ENCODE measurements at regions not wholly inside any gene's neighbourhood (a gene's known extent, or its start where the extent isn't known, plus 50 kb on each side); places are given as distances from the start of the nearest gene placed in this dataset.

GRCh38 chrX:34555481-34555880 is 101.6 kb downstream of the TMEM47 start:
- Histone ChIP-seq H3K79me1 (replicated peaks; ENCODE audit: low read length, poor library complexity, severe bottlenecking) (no peaks in the 10 kb centered on the region), H3K9me3 (ENCODE audit: control insufficient read depth, low read length) (no peaks in the 10 kb centered on the region), H3K18ac (ENCODE audit: low read depth in 1 of 2, low read length in 2 of 2) (no peak overlapping the region), H3K27me3 (ENCODE audit: control insufficient read depth in 1 of 2, insufficient read depth in 1 of 2, low read length in 2 of 2) (no peaks in the 10 kb centered on the region), H2BK15ac (ENCODE audit: low read depth, poor library complexity, severe bottlenecking) (no peak overlapping the region), H3K23ac (ENCODE audit: low read length in 2 of 2) (no peak overlapping the region), H2BK120ac (ENCODE audit: low read depth, low read length) (no peak overlapping the region), H3K9ac (ENCODE audit: low read length) (no peak overlapping the region), H2AK5ac (ENCODE audit: low read length, severe bottlenecking) (no peak overlapping the region), H2BK5ac (ENCODE audit: low read depth, low read length, poor library complexity, severe bottlenecking) (no peak overlapping the region), H3K27ac (ENCODE audit: low read length, poor library complexity, severe bottlenecking) (no peak overlapping the region), H4K91ac (ENCODE audit: low read length) (no peak overlapping the region), H2AFZ (ENCODE audit: low read depth, low read length) (no peak overlapping the region), H4K8ac (ENCODE audit: low read length) (no peak overlapping the region), H3K4ac (ENCODE audit: low read depth in 1 of 2, low read length in 2 of 2) (no peak overlapping the region), H3K4me2 (ENCODE audit: low read length, poor library complexity, severe bottlenecking) (no peak overlapping the region), H2BK12ac (ENCODE audit: low read length in 2 of 2) (no peak overlapping the region), H3K14ac (ENCODE audit: low read length in 2 of 2) (no peak overlapping the region), H3K4me3 (ENCODE audit: insufficient read depth in 1 of 2, low read depth in 1 of 2, low read length in 2 of 2) (no peak overlapping the region), H3K4me1 (ENCODE audit: control insufficient read depth, insufficient read depth, low read depth, low read length) (no peaks in the 10 kb centered on the region), H3K36me3 (ENCODE audit: control insufficient read depth in 1 of 2, insufficient read depth in 2 of 2, low read depth in 1 of 2, low read length in 2 of 2) (no peaks in the 10 kb centered on the region)
- 98% methylated on average over 3 of the region's 6 CpGs for WGBS
- DNase-seq, result no peak

GRCh38 chrX:34546366-34546765 is 110.7 kb downstream of the TMEM47 start:
- 75% methylated on average over 1 of the region's 4 CpGs for WGBS
- Histone ChIP-seq H3K18ac (ENCODE audit: low read depth in 1 of 2, low read length in 2 of 2) (no peak overlapping the region), H2AK5ac (ENCODE audit: low read length, severe bottlenecking) (no peak overlapping the region), H2BK120ac (ENCODE audit: low read depth, low read length) (no peak overlapping the region), H3K36me3 (ENCODE audit: control insufficient read depth in 1 of 2, insufficient read depth in 2 of 2, low read depth in 1 of 2, low read length in 2 of 2) (no peaks in the 10 kb centered on the region), H3K4ac (ENCODE audit: low read depth in 1 of 2, low read length in 2 of 2) (no peak overlapping the region), H3K9me3 (ENCODE audit: control insufficient read depth, low read length) (no peaks in the 10 kb centered on the region), H2BK5ac (ENCODE audit: low read depth, low read length, poor library complexity, severe bottlenecking) (no peak overlapping the region), H3K27me3 (ENCODE audit: control insufficient read depth in 1 of 2, insufficient read depth in 1 of 2, low read length in 2 of 2) (no peaks in the 10 kb centered on the region), H3K4me2 (ENCODE audit: low read length, poor library complexity, severe bottlenecking) (no peak overlapping the region), H4K8ac (ENCODE audit: low read length) (no peak overlapping the region), H2BK15ac (ENCODE audit: low read depth, poor library complexity, severe bottlenecking) (no peak overlapping the region), H3K9ac (ENCODE audit: low read length) (no peak overlapping the region), H3K4me1 (ENCODE audit: control insufficient read depth, insufficient read depth, low read depth, low read length) (no peaks in the 10 kb centered on the region), H3K4me3 (ENCODE audit: insufficient read depth in 1 of 2, low read depth in 1 of 2, low read length in 2 of 2) (no peak overlapping the region), H3K14ac (ENCODE audit: low read length in 2 of 2) (no peak overlapping the region), H3K23ac (ENCODE audit: low read length in 2 of 2) (no peak overlapping the region), H4K91ac (ENCODE audit: low read length) (no peak overlapping the region), H3K27ac (ENCODE audit: low read length, poor library complexity, severe bottlenecking) (no peak overlapping the region), H2BK12ac (ENCODE audit: low read length in 2 of 2) (no peak overlapping the region), H2AFZ (ENCODE audit: low read depth, low read length) (no peak overlapping the region), H3K79me1 (replicated peaks; ENCODE audit: low read length, poor library complexity, severe bottlenecking) (no peaks in the 10 kb centered on the region)
- no peak for DNase-seq

- Histone ChIP-seq H3K4ac (ENCODE audit: low read depth in 1 of 2, low read length in 2 of 2) (no peak overlapping the region), H3K36me3 (ENCODE audit: control insufficient read depth in 1 of 2, insufficient read depth in 2 of 2, low read depth in 1 of 2, low read length in 2 of 2) (no peaks in the 10 kb centered on the region), H2AFZ (ENCODE audit: low read depth, low read length) (no peak overlapping the region), H3K18ac (ENCODE audit: low read depth in 1 of 2, low read length in 2 of 2) (no peak overlapping the region), H3K9me3 (ENCODE audit: control insufficient read depth, low read length) (no peaks in the 10 kb centered on the region), H3K9ac (ENCODE audit: low read length) (no peak overlapping the region), H4K91ac (ENCODE audit: low read length) (no peak overlapping the region), H2AK5ac (ENCODE audit: low read length, severe bottlenecking) (no peak overlapping the region), H3K79me1 (replicated peaks; ENCODE audit: low read length, poor library complexity, severe bottlenecking) (no peaks in the 10 kb centered on the region), H2BK12ac (ENCODE audit: low read length in 2 of 2) (no peak overlapping the region), H3K4me1 (ENCODE audit: control insufficient read depth, insufficient read depth, low read depth, low read length) (no peaks in the 10 kb centered on the region), H4K8ac (ENCODE audit: low read length) (no peak overlapping the region), H3K14ac (ENCODE audit: low read length in 2 of 2) (no peak overlapping the region), H2BK15ac (ENCODE audit: low read depth, poor library complexity, severe bottlenecking) (no peak overlapping the region), H3K4me2 (ENCODE audit: low read length, poor library complexity, severe bottlenecking) (no peak overlapping the region), H3K23ac (ENCODE audit: low read length in 2 of 2) (no peak overlapping the region), H2BK5ac (ENCODE audit: low read depth, low read length, poor library complexity, severe bottlenecking) (no peak overlapping the region), H3K4me3 (ENCODE audit: insufficient read depth in 1 of 2, low read depth in 1 of 2, low read length in 2 of 2) (no peak overlapping the region), H2BK120ac (ENCODE audit: low read depth, low read length) (no peak overlapping the region), H3K27me3 (ENCODE audit: control insufficient read depth in 1 of 2, insufficient read depth in 1 of 2, low read length in 2 of 2) (no peaks in the 10 kb centered on the region), H3K27ac (ENCODE audit: low read length, poor library complexity, severe bottlenecking) (no peak overlapping the region)
- DNase-seq, result no peak
These were observed 129.0 kb downstream of the TMEM47 start for GRCh38 chrX:34528081-34528480.

GRCh38 chrX:34521563-34521962 is 135.5 kb downstream of the TMEM47 start:
- no peak overlapping the region for H2AK5ac ChIP-seq (ENCODE audit: low read length, severe bottlenecking)
- DNase-seq, result no peak
- whole genome bisulfite sequencing, result 20% methylated on average over 1 of the region's 2 CpGs

More at GRCh38 chrX:34521563-34521962, 135.5 kb downstream of the TMEM47 start:
- Histone ChIP-seq H3K4me1 (ENCODE audit: control insufficient read depth, insufficient read depth, low read depth, low read length) (no peaks in the 10 kb centered on the region), H3K14ac (ENCODE audit: low read length in 2 of 2) (no peak overlapping the region), H3K9me3 (ENCODE audit: control insufficient read depth, low read length) (no peaks in the 10 kb centered on the region), H3K23ac (ENCODE audit: low read length in 2 of 2) (no peak overlapping the region), H2BK12ac (ENCODE audit: low read length in 2 of 2) (no peak overlapping the region), H3K4ac (ENCODE audit: low read depth in 1 of 2, low read length in 2 of 2) (no peak overlapping the region), H3K9ac (ENCODE audit: low read length) (no peak overlapping the region), H2BK5ac (ENCODE audit: low read depth, low read length, poor library complexity, severe bottlenecking) (no peak overlapping the region), H3K18ac (ENCODE audit: low read depth in 1 of 2, low read length in 2 of 2) (no peak overlapping the region), H3K4me2 (ENCODE audit: low read length, poor library complexity, severe bottlenecking) (no peak overlapping the region), H2AFZ (ENCODE audit: low read depth, low read length) (no peak overlapping the region), H2BK15ac (ENCODE audit: low read depth, poor library complexity, severe bottlenecking) (no peak overlapping the region), H3K27me3 (ENCODE audit: control insufficient read depth in 1 of 2, insufficient read depth in 1 of 2, low read length in 2 of 2) (no peaks in the 10 kb centered on the region), H3K79me1 (replicated peaks; ENCODE audit: low read length, poor library complexity, severe bottlenecking) (no peaks in the 10 kb centered on the region), H2BK120ac (ENCODE audit: low read depth, low read length) (no peak overlapping the region), H4K91ac (ENCODE audit: low read length) (no peak overlapping the region), H3K27ac (ENCODE audit: low read length, poor library complexity, severe bottlenecking) (no peak overlapping the region), H4K8ac (ENCODE audit: low read length) (no peak overlapping the region), H3K4me3 (ENCODE audit: insufficient read depth in 1 of 2, low read depth in 1 of 2, low read length in 2 of 2) (no peak overlapping the region), H3K36me3 (ENCODE audit: control insufficient read depth in 1 of 2, insufficient read depth in 2 of 2, low read depth in 1 of 2, low read length in 2 of 2) (no peaks in the 10 kb centered on the region)

Measured in mesenchymal stem cell (in vitro differentiated cells and primary cell).